ENCODE measurements at regions not wholly inside any gene's neighbourhood (a gene's known extent, or its start where the extent isn't known, plus 50 kb on each side); places are given as distances from the start of the nearest gene placed in this dataset.
A peak's percentile ranks its signal among the peaks of the same experiment; 100 is the strongest.

DNA sequence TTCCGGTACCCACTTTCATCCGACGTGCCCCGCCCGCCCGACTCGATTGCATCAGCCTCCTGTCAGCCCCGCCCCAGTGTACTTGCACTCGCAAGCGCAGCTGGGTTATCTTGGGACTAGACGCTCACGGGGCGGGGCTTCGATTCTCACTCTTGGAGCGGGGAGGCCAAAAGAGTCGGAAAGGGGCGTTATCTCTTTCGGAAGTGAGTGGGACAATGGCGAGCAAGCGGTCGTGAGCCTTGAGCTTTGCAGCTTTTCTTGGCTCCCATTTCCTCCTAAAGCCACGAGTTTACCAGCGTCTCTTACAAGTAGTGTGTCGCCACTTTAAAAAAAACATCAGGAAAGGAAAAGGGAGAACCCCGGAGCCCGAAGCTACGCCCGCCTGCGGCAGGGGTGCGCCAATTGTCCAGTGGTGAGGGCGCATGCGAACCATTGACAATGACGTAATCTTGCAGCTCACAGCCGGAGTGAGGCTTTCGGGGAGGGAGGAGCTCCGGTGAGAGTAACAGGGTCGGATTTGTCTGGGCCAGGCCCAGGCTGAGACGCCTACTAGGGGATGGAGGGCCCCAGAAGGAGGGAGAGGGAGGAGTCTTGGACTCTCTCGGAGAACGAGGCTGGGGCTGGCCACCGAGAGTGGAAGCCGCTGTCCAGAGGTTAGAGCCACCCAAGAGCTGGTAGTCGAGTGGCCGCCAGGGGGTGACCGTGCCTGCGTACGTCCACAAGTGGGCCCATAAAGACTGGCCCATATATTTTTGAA is 109.5 kb downstream of the GNL3L start (continued):
- TF ChIP-seq SPEN (CRISPR knock-in tag; IDR thresholded peaks at IDR 0.05; ENCODE audit: low read depth) (peak; percentile 62), ZBTB40 (IDR thresholded peaks at IDR 0.05) (no peak), ZBTB40 (CRISPR knock-in tag; IDR thresholded peaks at IDR 0.05) (peak; percentile 27; the same call in 1 of the 2 replicates), PITX1 (CRISPR knock-in tag; IDR thresholded peaks at IDR 0.05) (0 out of 2 replicates have a peak, but pooled peaks have one; percentile 17), TAF15 (IDR thresholded peaks at IDR 0.05; ENCODE audit: low read depth, low read length, poor library complexity, severe bottlenecking) (no peak), ZNF335 (CRISPR knock-in tag; IDR thresholded peaks at IDR 0.05) (no peak), ZBTB46 (CRISPR knock-in tag; IDR thresholded peaks at IDR 0.05; ENCODE audit: borderline replicate concordance) (no peak), ZNF326 (CRISPR knock-in tag; IDR thresholded peaks at IDR 0.05; ENCODE audit: borderline replicate concordance) (no peak), ATRX (CRISPR knock-in tag; IDR thresholded peaks at IDR 0.05; ENCODE audit: borderline replicate concordance) (no peak), POGZ (CRISPR knock-in tag; IDR thresholded peaks at IDR 0.05) (peak; percentile 20; the same call in 1 of the 2 replicates), ZNF629 (CRISPR knock-in tag; conservative IDR thresholded peaks at IDR 0.05) (no peak), CC2D1A (CRISPR knock-in tag; IDR thresholded peaks at IDR 0.05) (no peak), ZNF101 (CRISPR knock-in tag; IDR thresholded peaks at IDR 0.05; ENCODE audit: borderline replicate concordance, low read depth) (no peak), MEIS1 (CRISPR knock-in tag; IDR thresholded peaks at IDR 0.05; ENCODE audit: borderline replicate concordance) (0 out of 2 replicates have a peak, but pooled peaks have one; percentile 57), ZNF230 (CRISPR knock-in tag; IDR thresholded peaks at IDR 0.05) (no peak), ETV6 (CRISPR knock-in tag; conservative IDR thresholded peaks at IDR 0.05) (no peak), NBN (conservative IDR thresholded peaks at IDR 0.05) (no peak), HOXA9 (CRISPR knock-in tag; IDR thresholded peaks at IDR 0.05; ENCODE audit: borderline replicate concordance) (no peak), TARDBP (CRISPR knock-in tag; IDR thresholded peaks at IDR 0.05) (no peak)
